Hypothalamus (tissue), 51 donors: ENCODE measurements at regions not wholly inside any gene's neighbourhood (a gene's known extent, or its start where the extent isn't known, plus 50 kb on each side); places are given as distances from the start of the nearest gene placed in this dataset.

Source experiments
- DNase-seq, 51 donors: peaks; one replicate each; lab custom pipeline; 2025; lab: John Stamatoyannopoulos, UW

DNA sequence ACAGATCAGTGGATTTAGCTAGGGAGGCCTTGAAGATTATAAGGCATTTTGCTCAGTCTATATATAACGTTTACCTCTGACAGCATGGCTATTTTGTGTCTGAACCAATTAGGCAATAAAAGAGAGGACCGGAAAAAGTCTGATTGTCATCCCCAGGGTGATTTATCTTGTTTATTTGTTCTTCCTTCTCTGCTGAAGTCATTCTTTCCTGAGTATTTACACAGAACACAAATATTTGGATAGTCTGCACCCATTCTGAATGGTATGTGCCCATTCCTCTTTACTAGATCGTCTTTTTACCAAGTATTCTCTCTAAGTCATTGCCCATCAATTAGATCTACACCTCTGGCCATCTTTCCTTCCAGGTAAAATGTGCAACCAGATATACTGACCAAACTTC lies 1602.9 kb downstream of the KCNT2 start:
- no peak for DNase-seq

DNA sequence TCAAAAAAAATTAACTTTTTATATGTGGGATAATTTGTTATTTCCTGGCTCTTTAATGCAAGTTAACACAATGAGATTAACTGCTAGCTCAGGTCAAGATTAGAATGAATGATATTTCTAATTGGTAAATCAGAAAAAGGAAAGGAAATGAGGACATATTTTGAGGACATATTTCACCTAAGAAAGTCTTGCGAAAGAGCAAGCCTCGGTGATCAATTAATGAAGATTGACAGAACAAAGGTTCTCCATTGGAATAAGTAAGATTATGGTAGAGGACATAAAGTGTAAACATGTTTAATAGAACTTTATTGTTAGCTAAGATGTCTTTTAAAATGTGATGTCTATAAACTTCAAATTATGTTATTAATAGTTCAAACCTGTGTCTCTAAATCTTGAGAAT lies 1617.8 kb downstream of the KCNT2 start:
- no peak for DNase-seq

DNA sequence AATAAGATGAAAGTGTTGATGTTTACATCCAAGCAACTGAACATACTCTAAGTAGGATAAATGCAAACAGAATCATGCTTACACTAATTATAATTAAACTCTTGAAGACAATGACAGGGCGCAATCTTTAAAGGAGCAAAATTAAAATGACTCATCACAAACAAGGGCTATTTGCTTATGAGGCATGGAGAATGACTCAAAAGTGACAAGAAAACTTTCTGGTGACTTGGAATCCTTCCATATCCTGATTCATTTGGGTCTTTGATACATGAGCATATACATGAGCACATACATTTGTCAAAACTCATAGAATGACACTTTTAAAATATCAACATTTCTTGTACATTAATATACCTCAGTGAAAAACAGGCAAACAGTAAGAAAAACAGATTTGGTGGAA lies 1632.3 kb downstream of the KCNT2 start:
- DNase-seq: no peak

DNA sequence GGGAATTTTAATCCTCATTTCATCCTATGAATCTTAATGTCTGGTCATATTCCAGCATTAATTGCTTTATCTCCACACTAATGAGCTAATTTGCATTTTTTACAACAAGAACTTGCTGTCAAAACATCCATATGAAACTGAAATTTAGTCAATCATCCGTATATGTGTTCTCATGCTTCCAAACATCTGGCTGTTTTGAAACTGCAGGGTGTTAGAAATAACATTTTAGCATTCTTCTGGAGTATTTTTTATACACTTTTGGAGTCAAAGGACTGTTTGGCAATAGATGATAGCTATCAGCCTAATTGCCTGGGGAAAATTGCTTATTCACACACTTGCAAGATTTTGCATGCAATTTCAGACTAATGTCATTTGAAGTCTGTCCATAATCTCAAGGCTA lies 1639.3 kb downstream of the KCNT2 start:
- no peak for DNase-seq

DNA sequence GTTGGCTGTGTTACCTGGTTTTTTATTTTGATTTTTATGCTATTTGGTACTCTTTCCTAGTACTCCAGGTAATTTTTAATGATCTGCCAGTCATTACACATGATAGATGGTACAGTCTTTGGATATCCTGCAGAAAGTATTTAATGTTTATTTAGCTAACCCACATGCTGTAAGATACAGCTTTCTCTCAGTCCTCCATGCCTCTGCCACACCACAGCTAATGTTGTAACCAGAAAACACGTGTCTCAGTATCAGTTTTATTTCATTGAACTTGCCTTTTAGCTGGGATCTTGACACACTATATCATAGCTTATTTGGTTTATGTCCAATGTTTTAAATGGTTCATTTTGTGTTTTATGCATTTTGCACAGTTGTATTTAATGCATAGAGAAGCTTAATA lies 1648.4 kb downstream of the KCNT2 start:
- no peak for DNase-seq

DNA sequence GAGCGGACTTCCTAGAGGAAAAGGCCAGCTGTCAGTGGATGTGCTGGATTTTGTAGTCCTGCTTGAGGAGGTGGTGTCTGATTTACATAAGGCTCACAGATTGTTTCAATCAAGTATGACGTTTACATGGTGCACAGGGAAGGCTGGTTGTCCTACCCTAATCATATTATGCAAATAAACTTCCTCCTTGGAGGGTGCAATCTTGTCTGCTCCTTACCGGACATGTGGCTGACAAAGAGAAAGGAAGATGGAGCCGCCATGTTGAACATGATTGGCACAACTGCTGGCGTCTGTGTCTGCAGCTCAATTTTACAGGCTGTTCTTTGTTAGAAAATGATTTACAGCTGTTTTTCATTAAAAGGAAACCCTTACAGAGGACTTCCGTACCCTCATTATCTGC lies 1656.1 kb downstream of the KCNT2 start:
- no peak for DNase-seq

DNA sequence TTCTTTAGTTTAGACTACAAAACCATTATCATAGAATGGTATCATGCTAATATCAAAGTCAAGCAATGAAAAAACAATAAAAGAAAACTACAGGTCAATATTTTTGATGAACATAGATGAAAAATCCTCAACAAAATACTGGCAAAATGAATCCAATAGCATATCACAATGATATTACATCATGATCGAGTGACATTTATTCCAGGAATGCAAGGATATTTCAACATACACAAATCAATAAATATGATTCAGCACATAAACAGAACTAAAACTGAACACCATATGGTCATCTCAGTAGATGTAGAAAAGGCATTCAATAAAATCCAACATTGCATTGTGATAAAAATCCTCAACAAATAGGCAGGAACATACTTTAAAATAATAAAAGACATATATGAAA lies 1657.7 kb downstream of the KCNT2 start:
- DNase-seq: no peak

DNA sequence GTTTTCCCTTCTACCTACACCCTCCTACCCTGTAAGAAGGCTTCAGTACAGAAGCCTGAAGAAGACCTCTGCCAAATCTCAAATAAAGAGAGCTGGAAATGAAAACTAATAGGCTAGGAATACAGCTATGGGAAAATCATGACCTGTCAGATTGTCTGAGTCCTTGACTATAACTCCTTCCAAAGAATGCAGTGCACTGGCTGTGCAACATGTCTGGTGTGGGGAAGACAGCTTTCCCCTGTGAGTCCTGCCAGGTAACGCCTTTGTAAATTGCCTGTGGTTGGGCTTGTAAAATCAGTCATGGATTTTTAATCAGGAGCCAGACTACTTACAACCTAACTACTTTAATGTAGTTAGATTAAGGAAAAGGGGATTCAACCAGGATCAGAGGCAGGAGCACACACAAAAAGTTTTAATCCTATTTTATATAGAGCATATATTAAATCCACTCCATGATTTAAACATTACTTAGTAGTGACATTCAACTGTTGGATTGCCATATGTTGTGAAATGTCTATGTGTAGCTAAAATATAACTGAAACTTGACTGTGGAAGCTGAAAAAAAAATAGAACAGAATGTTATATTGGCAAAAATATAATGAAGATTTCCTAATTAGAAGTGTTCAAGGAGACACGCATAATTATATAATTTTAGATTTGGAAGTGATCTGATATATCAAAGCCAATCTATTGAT lies 1667.8 kb downstream of the KCNT2 start:
- DNase-seq: no peak

DNA sequence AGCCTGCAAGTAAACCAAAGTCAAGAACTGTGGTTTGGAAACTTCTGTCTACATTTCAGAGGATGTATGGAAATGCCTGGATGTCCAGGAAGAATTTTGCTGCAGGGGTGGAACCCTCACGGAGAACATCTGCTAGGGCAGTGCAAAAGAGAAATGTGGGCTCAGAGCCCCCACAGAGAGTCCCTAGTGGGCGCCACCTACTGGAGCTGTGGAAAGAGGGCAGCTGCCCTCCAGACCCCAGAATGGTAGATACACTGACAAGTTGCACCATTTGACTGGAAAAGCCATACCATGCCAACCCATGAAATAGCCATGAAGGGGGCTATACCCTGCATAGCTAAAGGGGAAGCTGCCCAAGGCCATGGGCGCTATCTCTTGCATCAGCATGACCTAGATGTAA lies 1672.4 kb downstream of the KCNT2 start:
- no peak for DNase-seq

DNA sequence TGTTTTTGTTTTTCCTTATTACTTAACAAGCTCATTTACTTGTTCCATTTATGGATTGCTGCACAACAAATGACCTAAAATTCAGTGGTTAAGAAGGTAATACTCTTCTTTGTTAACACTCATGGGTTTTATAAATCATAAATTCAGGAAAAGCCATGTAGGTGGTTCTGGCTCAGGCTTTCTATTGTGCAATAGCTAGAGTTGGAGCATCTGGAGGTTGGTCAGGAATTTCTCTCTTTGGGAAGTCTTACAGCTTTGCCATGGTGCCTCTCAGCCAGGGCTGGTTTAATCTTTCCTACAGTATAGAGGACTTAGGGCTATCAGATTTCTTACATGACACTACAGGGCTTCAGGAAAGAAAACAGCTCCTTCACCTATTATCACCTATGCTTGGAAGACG lies 1677.1 kb downstream of the KCNT2 start:
- no peak for DNase-seq

DNA sequence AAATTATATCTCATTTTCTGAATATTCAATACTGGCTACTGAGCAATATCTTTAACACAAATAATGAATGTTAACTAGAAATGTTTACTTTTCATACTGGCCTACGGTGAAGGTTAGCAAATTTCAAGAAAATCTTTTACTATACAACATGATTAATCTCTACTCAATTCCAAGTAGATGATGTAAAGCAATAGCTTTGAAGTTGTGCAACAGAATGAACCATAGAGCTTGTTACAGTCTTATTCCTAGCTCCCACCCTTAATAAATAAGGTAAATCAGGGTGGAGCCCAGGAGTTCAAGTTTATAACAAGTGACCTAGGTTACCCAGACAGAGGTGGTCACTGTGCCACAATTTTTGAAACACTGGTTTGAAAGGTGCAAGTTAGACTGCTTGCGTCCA lies 1678.1 kb downstream of the KCNT2 start:
- no peak for DNase-seq

DNA sequence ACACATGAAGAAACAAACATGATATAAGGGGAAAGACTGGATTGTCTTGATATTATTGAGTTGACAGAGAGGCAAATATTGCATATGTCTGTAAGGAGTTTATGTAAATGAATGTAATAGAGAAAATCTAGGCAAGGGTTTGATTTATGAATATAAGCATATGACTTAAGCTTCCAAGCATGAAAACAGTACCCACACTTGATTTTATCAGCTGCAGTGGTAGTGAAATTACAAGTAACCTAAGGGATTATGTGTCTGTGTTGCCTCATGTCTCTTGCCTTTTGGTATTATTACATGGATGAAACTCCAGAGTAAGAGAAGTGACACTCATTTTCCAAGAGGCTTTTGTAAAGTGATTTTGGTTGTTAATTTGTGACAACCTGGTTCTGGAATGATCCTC lies 1678.9 kb downstream of the KCNT2 start:
- no peak for DNase-seq

DNA sequence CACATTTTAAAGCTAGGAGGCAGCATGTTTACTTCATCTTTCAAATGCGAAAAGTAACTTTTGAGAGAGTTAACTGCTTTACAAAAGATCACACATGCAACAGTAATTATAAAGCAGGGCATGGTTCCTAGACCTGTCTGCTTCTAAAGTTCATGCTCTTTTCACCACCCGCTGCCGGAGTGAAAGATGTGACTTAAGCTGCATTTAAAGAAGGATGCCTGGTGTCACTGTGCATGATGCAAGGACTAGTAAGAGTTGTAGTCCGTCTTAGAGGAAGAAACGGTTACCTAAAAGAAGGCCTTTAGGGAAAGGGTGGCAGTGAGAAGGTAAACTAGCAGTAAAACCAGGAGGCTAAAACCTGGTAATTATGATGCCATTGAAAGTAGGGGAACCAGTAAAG lies 1689.1 kb downstream of the KCNT2 start:
- no peak for DNase-seq

DNA sequence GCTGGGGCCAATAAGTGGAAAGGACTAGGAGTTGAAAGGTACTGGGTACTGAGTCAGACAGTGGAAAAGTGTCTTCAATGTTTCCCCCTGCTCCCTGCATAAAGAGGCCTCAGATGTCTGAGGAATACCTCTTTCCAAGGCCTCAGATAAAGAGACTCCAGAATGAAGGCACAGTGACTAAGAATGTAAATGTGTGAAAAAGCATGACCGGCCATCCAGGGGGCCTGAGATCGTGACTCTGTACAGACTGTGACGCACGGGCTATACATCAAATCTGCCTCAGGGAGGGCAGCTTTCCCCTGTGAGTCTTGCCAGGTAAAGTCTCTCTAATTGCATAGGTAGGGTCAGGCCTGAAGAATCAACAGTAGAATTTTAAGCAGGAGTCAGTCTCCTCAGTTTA lies 1690.5 kb downstream of the KCNT2 start:
- DNase-seq: no peak

DNA sequence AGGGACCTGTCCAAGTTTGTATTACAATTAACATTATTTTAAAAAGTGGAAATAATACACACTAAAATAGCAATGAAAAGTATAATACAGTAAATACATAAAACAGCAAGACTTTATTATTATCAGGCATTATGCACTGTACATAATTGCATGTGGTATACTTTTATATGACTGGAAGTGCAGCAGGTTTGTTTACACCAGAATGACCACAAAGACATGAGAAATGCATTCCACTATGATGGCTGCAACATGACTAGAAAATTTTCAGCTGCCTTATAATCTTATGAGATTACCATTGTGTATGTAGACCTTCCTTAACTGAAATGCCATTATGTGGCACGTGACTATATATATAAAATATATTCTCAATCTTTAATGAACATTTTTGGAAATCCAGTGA lies 1699.6 kb downstream of the KCNT2 start:
- no peak for DNase-seq

DNA sequence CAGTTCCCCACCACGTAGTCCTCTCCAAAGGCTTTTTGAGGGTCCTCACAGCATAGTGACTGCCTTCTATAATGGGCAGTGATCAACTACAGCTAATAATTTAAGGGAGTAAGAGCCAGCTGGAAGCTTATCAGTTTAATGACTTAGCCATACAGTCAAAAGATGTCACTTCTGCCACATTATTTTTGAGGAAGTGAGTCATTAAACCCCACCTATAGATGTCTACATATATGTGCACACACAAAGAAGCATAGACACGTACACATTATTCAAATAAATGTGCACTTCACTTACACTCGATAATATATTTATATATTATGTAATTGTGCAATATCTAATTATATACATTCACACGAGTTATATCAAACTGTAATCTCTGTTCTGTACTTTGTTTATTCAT lies 1704.7 kb downstream of the KCNT2 start:
- DNase-seq: no peak

DNA sequence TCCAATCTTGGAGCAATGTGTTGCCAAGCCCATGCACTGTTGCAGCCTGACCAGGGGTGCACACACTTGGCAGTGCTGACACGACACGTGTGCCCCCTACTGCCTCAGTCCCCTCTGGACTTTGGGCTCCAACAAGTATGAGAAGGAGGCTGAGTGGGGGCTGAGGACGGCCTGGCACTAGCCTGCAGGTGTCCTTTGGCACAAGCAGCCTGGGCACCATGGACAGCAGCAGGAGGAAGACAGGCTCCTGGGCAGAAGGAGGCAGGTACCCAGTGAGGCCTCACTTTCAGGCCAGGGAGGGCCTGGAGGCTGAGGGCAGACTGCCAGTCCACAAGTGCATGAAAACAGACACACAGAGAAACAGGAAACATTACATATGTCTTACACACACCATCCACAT lies 1702.9 kb upstream of the B3GALT2 start:
- no peak for DNase-seq

DNA sequence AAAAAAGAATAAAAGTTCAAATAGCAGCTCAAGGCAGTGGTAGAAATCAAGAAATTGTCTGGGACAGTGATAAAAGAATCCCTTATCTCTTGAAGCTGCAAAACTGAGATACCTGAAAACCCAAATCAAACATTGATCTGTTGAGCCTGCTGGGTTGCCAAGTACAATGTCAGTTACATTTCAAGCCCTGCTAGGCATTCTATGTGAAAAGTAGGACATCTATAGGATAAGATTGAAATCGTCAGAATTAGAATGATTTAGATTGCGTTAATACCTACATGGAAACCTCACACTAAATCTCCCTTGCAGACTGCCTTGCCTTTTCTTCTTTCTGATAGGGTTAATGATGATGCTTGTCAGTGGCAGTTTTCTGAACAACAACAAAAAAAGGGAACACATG lies 1684.4 kb upstream of the B3GALT2 start:
- DNase-seq: no peak

DNA sequence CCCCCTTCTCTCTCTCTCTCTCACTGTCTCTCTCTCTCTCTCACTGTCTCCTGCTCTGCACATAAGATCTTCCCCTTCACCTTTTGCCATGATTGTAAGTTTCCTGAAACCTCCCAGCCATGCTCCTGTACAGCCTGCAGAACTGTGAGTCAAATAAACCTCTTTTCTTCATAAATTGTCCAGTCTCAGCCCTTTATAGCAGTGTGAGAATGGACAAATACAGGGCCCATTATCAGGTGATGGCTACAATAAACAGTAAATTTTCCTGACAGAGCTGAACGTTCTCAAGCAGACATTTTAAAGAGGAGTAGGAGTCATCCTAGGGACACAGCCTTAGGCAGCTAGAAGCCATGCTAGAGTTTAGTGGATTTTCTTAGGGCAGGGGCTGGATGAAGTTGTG lies 1679.7 kb upstream of the B3GALT2 start:
- DNase-seq: no peak

DNA sequence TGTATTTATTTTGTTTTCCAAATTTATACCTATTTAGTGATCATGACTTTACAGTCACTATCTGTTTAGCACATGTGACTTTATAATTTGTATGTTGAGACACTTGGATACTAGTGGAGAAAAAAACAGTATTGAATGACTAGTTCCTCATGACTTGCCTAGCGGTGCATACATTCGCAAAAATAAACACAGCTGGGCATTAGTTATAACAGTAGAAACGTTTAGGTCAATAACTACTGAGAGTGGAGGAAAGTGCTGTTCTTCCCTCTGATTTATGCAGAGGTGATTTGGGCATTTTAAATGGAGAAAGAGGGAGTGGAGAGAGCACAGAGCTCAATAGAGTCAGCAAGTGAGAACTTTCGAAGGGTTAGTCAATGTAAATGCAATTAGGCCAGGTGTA lies 1679.0 kb upstream of the B3GALT2 start:
- no peak for DNase-seq

DNA sequence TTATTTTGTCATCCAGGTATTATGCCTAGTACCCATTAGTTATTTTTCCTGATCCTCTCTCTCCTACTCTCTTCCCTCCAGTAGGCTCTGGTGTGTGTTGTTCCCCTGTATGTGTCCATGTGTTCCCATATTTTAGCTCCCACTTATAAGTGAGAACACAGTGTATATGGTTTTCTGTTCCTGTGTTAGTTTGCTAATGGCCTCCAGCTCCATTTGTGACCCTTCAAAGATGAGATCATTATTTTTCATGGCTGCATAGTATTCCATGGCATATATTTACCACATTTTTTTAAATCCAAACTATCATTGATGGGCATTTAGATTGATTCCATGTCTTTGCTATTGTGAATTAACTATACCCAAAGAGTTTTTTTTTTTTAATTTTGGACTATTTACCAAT lies 1675.7 kb upstream of the B3GALT2 start:
- DNase-seq: no peak

DNA sequence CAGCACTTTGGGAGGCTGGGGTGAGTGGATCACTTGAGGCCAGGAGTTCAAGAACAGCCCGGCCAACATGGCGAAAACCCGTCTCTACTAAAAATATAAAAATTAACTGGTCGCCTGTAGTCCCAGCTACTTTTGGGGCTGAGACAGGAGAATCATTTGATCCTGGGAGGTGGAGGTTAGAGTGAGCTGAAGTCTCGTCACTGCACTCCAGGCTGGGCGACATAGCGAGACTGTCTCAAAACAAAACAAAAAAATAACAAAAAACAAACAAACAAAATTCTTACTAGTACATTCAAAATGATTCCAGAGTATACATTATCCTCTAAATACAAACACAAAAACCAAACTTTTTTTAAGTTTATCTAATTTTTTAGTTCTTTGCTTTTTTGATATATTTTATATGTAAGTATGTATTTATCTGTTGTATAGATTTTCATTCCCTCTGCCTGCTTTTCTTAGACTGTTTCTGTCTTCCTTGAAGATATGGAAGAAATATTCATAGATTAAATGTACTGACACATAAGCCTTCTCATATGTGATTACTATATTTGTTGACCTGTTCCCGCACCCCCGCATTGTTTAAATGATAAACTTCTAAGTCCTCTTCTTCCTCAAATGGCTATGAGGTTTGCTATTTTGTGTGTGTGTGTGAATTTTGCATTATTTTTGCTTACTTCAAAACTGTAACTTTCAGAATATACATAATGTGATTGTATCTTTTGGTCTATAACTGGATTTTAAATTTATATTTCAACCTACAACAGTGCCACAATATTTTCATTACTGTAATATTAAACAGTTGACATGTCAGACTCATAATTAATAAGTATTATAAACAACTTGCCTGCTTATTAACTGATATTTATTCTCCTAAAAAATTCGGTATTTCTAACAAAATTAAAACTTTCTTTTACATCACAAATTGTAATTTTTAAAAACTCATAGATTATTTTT lies 1674.1 kb upstream of the B3GALT2 start:
- no peak for DNase-seq
